GM23248 (cell line): ENCODE measurements at regions not wholly inside any gene's neighbourhood (a gene's known extent, or its start where the extent isn't known, plus 50 kb on each side); places are given as distances from the start of the nearest gene placed in this dataset.

ENCODE experiments used
- EZH2 ChIP-seq: fragments of 200-600 bp; sonication (generic); IDR thresholded peaks from 2 replicates; pipeline ENCODE4 v1.6.1; 2018; ENCODE audit warnings: antibody characterized with exemption, mild to moderate bottlenecking; ENCODE audit not compliant: insufficient read depth, poor library complexity, severe bottlenecking
- EZH2phosphoT487 ChIP-seq: fragments of 200-600 bp; sonication (generic); IDR thresholded peaks from 2 replicates; pipeline ENCODE4 v1.6.1; 2018; ENCODE audit warnings: antibody characterized with exemption, moderate library complexity, mild to moderate bottlenecking, low read depth; ENCODE audit not compliant: insufficient read depth

DNA sequence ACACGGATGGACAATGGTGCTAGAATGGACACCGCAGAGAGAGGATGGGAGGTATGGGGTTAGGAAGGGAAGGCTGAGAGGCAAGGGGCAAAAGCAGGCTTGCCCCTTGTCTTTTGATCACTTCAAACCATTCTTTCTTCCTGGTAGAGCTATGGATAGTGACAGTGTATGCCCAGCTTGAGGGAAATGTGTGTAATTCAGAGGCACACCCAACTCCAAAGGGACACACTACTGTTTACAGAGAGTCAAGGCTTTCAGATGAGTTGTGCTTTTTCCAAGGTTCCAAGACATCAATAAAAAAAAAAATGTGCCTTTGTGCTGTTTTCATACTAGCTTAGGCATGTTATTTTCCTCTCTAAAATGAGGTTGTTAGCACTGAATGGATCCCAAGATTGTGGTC, 185.0 kb downstream of the MCHR2 start:
- TF ChIP-seq EZH2phosphoT487 (no peak), EZH2 (no peak)
